GM19463 (cell line): ENCODE measurements at regions not wholly inside any gene's neighbourhood (a gene's known extent, or its start where the extent isn't known, plus 50 kb on each side); places are given as distances from the start of the nearest gene placed in this dataset.

Experiments used
- ATAC-seq: cut with Tn5 transposase; IDR thresholded peaks from one replicate; pipeline ENCODE4 v1.9.1; 2021; ENCODE audit warnings: mild to moderate bottlenecking, moderate library complexity; ENCODE audit not compliant: unreplicated experiment

DNA sequence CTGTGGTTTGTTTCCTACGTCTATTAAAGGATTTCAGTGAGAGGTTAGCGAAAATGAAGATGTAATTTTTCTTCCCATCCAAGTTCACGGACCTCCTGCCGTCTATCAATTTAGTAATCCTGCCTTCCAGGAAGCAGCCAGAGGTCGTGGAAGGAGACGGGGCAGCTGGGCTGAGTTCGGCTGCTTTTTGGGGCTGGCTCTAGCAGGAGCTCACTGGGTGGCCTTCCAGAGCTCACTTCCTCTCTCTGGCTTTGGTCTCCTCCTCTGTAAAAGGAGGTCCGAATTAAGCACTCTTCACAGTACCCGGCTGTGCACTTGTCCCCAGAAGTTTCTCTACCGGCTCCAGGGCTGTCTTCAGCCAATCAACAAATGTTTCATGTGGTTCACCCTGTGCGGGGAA, 295.4 kb downstream of the BCOR start:
- ATAC-seq, result no peak

GRCh38 chrX:39802908-39803307, 294.9 kb downstream of the BCOR start:
- no peak for ATAC-seq

DNA sequence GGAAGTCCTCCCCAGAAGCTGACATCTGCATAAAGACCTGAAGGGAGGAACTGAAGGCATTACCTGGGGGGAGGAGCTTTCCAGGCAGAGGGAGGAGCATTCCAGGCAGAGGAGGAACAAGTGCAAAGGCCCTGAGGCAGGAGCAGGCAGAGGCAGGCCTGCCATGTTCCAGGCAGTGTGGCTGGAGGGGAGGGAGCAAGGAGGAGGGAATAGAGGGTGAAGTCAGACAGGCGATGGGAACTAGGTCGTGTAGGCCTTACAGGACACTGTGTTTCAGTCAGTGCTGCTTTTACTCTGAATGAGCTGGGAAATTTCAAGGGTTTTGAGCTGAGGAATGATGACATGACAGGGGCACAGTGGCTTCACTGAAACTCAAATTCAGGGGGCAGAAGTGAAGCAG, 292.7 kb downstream of the BCOR start:
- no peak for ATAC-seq

- ATAC-seq, result no peak
Observed at GRCh38 chrX:39805825-39806224, 291.9 kb downstream of the BCOR start.

GRCh38 chrX:39808471-39808917, 289.3 kb downstream of the BCOR start:
- ATAC-seq, result no peak

- no peak for ATAC-seq
Observed at GRCh38 chrX:39809331-39809730, 288.4 kb downstream of the BCOR start.

- ATAC-seq, result no peak
Observed at GRCh38 chrX:39810901-39811300, 286.9 kb downstream of the BCOR start.

DNA sequence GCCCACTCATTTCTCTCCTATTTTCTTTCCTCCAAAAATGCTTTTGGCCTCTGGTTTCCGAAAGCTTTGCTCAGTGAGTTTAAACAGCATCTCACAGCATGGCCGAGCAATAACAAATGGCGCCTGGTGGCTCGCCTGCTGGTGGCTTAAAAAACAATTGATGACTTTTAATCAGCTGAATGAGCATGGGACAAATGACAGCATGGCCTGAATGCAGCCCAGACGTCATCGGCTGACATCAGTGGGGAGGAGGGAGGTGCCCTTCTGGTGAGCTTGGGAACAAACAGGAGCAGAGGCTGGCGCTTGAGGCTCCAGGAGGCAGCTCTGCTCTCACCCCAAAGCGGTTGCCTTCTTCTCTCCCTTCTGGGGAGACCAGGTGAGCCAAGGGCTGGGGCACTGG, 286.4 kb downstream of the BCOR start:
- no peak for ATAC-seq

GRCh38 chrX:39813631-39814277, 284.0 kb downstream of the BCOR start:
- ATAC-seq, result no peak

GRCh38 chrX:39814391-39814790, 283.4 kb downstream of the BCOR start:
- no peak for ATAC-seq

GRCh38 chrX:39815631-39816030, 282.1 kb downstream of the BCOR start:
- ATAC-seq, result peak; percentile 82

DNA sequence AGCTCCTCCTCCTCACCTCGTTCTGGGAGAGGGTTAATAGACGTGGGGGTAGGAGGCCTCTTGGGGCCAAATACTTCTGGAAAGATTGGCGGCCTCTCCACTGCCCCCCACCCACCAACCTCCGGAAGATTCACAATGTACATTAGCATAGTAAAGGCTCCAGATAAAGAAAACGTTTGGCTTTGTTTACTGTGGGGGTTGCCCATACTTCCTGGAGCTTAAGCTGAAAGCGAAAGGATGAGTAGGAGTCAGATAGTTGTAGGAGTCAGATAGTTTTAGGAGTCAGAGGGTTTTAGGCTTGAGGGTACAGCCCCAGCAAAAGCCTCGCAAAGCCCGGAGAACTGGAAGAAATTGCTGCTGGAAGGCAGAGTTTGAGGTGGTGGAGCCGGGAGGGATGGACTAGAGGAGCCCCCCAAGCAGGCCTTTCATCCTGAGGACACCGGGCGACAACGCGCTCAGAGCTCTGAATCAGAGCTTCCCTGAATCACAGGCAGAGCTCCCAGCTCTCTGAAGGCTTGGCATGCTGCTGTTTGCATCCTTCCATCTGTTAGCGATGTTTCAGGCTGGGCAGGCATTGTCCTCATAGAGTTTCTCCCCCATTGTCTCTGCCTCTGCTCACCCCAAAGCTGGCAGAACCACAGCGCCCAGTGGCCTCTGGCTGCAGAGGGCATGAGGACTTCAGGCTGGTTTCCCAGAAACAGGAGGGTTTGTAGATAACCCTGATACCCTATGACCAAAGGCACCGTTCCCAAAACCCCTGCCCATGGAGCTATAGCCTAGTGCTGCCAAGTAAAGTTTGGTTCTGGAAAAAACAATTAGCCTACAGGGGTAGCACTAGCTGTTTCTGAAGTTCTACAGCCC, 280.7 kb downstream of the BCOR start:
- ATAC-seq, result no peak

DNA sequence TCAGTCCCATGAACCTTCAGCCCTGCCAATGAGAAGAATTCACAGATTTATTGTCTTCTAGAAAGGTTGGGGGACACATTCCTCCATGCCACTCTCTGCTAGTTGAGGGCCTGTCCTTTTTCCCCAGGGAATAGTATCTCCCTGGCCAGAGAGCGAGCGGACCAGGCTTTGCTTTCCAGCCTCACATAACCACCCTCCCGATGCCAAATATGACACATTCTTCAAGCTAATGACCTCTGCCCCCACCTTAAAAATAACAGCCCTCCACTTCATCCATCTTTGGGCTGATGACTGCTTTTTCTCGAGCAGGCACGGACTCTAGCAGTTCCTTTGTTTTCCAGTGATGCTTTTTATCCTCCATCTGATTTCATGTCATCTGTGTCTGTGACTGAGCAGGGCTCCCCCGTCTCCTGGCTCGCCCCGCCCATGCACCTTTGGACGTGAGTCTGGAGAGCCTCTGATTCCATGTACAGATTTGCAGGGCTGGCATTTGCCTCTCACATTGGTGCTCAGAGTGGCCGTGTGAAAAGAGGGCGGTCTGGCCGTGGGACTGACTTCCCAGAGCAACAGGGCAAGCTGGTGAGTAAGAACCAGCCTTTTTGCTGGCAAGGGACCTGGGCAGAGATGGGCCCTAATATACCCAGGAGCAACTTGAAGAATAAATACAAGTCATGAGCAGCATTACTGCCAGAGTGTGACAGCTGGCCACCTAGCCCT, 279.8 kb downstream of the BCOR start:
- ATAC-seq, result no peak

GRCh38 chrX:39818750-39819149, 279.0 kb downstream of the BCOR start:
- no peak for ATAC-seq

GRCh38 chrX:39819921-39820849, 277.6 kb downstream of the BCOR start:
- ATAC-seq, result no peak

GRCh38 chrX:39820938-39821708, 276.6 kb downstream of the BCOR start:
- no peak for ATAC-seq

DNA sequence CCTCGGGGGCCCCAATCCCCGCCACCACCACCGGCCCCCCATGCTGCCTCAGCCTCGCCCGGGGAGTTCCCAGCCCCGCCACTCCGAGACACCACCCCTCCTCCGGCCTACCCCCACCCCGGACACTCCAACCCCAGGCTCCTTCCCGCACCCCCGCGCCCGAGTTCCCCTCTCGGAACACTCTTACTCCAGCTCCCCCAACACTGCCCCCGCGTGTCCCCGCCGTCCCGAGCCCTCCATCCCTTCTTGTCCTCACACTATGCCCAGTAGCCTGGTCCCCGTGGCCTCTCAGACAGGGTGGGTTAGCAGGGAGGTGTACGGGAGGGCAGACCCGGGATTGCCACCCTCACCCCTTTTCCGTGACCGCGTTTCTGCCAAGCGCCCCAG, 276.1 kb downstream of the BCOR start:
- no peak for ATAC-seq

DNA sequence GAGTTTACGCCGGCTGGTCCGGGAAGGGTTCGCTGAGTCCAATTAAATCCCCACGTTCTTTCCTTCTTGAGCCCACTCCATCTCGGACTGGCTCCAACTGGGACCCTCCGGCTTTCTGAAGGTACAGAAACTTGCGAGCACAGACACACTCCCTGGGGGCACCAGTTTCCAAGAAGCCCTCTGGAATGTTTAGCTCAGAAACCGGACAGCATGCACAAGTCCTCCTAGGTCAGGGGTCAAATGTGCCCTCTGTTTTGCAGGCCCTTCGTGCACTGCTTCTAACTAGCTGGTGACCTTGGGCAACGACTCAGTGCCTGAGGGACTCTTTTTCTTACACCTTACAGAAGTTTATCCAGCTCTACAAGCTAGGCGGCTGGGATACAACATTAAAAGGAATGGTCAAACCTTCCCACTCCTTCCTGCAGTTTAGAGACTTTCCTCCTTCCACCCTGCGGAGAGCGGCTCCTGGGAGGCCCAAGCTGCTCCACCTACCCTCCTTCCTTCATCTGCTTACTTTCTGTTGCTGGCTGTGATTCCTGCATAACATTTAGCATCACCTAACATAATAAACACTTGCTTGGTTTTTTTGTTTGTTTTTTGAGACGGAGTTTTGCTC, 275.5 kb downstream of the BCOR start:
- ATAC-seq, result no peak

GRCh38 chrX:39823424-39823823, 274.3 kb downstream of the BCOR start:
- no peak for ATAC-seq
